GM12878 (cell line): ENCODE measurements at regions not wholly inside any gene's neighbourhood (a gene's known extent, or its start where the extent isn't known, plus 50 kb on each side); places are given as distances from the start of the nearest gene placed in this dataset.

Source experiments
- ATAC-seq: fragments of 200-7000 bp; cut with Tn5 transposase; 3 replicates; pipeline ENCODE4 v1.9.1; 2020; ENCODE audit warnings: mild to moderate bottlenecking, moderate library complexity
- BruUV-seq: library from RNA; stranded (reverse); fragments of 400-500 nt; replicated peaks from 2 replicates; lab custom pipeline; 2021; lab: Mats Ljungman, UMichigan
- CTCF ChIA-PET: fragments of 300-600 bp; sonication (Branson Sonifier 250); formaldehyde crosslinking; extraction: SDS; loops from one replicate; lab custom pipeline; 2021; ENCODE audit warnings: inconsistent platforms; lab: Yijun Ruan, JAX
- POLR2A ChIA-PET: fragments of 350-600 bp; formaldehyde crosslinking; extraction: SDS; loops from one replicate; lab custom pipeline; 2021; ENCODE audit warnings: inconsistent platforms; lab: Charles Lee
- RAD21 ChIA-PET: fragments of 300-600 bp; sonication (Branson Sonifier 250); formaldehyde crosslinking; loops from one replicate; lab custom pipeline; 2023; ENCODE audit warnings: antibody characterized with exemption; ENCODE audit not compliant: unreplicated experiment; lab: Charles Lee
- SMC1A ChIA-PET: fragments of 300-600 bp; sonication (Branson Sonifier 250); formaldehyde crosslinking; loops from one replicate; lab custom pipeline; 2023; ENCODE audit not compliant: unreplicated experiment, uncharacterized antibody; lab: Charles Lee
- DNase-seq: peaks from one replicate; pipeline ENCODE4 v3.0.0-alpha.2; 2011; ENCODE audit warnings: low read depth, low spot score
- FAIRE-seq: peaks from 3 replicates; lab custom pipeline; 2011; peaks lifted over from hg19 to GRCh38; lab: Jason Lieb, UNC
- H2AFZ ChIP-seq: 2 replicates; pipeline ENCODE4 v1.6.0; 2011; ENCODE audit warnings: low read depth, low read length, control low read depth; ENCODE audit not compliant: control insufficient read depth
- H3K27ac ChIP-seq: 2 replicates; pipeline ENCODE4 v1.5.1; 2011; ENCODE audit warnings: control low read depth; ENCODE audit not compliant: control insufficient read depth, insufficient read depth
- H3K27me3 ChIP-seq, 2 experiments: replicated peaks in 1 of 2; 2 replicates each; pipeline versions ENCODE4 v1.6.0 to v1.6.1; 2011; ENCODE audit warnings: low read length in 1 of 2; ENCODE audit not compliant: control insufficient read depth in 2 of 2, insufficient read depth in 2 of 2
- H3K36me3 ChIP-seq, 2 experiments: 2 replicates each; pipeline ENCODE4 v1.5.1; 2011; ENCODE audit warnings: low read length in 1 of 2; ENCODE audit not compliant: control insufficient read depth in 2 of 2, insufficient read depth in 2 of 2
- H3K4me1 ChIP-seq: 2 replicates; pipeline ENCODE4 v1.6.1; 2011; ENCODE audit warnings: mild to moderate bottlenecking, low read length, moderate library complexity, mixed read lengths; ENCODE audit not compliant: control insufficient read depth, insufficient read depth
- H3K4me2 ChIP-seq: 2 replicates; pipeline ENCODE4 v1.6.0; 2011; ENCODE audit warnings: control low read depth; ENCODE audit not compliant: control insufficient read depth, insufficient read depth
- H3K4me3 ChIP-seq: fragments of 200-600 bp; sonication (generic); 2 replicates; pipeline ENCODE4 v1.5.1; 2016
- H3K79me2 ChIP-seq: 2 replicates; pipeline ENCODE4 v1.6.0; 2011; ENCODE audit warnings: low read length; ENCODE audit not compliant: control insufficient read depth, insufficient read depth
- H3K9ac ChIP-seq: 2 replicates; pipeline ENCODE4 v1.8.0; 2011; ENCODE audit warnings: low read length, control low read depth, mixed read lengths; ENCODE audit not compliant: control insufficient read depth, insufficient read depth
- H3K9me3 ChIP-seq: replicated peaks from 3 replicates; pipeline ENCODE4 v1.5.1; 2011; ENCODE audit warnings: mild to moderate bottlenecking, low read length; ENCODE audit not compliant: control insufficient read depth, insufficient read depth
- H4K20me1 ChIP-seq: 2 replicates; pipeline ENCODE4 v1.6.0; 2011; ENCODE audit not compliant: control insufficient read depth, insufficient read depth
- CUX1 ChIP-seq: IDR thresholded peaks from 2 replicates; pipeline ENCODE4 v1.6.1; 2012; ENCODE audit warnings: improper control_type of control experiment, low read depth, low read length; ENCODE audit not compliant: insufficient replicate concordance
- KAT2A ChIP-seq: conservative IDR thresholded peaks from 2 replicates; pipeline ENCODE4 v1.6.1; 2011; ENCODE audit warnings: low read depth, low read length; ENCODE audit not compliant: control insufficient read depth
- MEF2B ChIP-seq: fragments of 450-650 bp; IDR thresholded peaks from 2 replicates; pipeline ENCODE4 v1.6.1; 2018; ENCODE audit warnings: mild to moderate bottlenecking, moderate library complexity; ENCODE audit not compliant: partially characterized antibody, poor library complexity, severe bottlenecking
- NFIC ChIP-seq: IDR thresholded peaks from 2 replicates; pipeline ENCODE4 v1.6.1; 2012; ENCODE audit warnings: low read depth, mild to moderate bottlenecking, inconsistent platforms, low read length, moderate library complexity
- PAX8 ChIP-seq: fragments of 450-650 bp; IDR thresholded peaks from 2 replicates; pipeline ENCODE4 v1.6.1; 2017; ENCODE audit warnings: mild to moderate bottlenecking, moderate library complexity
- POLR2AphosphoS5 ChIP-seq: IDR thresholded peaks from 2 replicates; pipeline ENCODE4 v1.6.1; 2011; ENCODE audit warnings: mild to moderate bottlenecking, low read length, inconsistent platforms
- PRDM15 ChIP-seq: fragments of 450-650 bp; formaldehyde crosslinking; IDR thresholded peaks from 2 replicates; pipeline ENCODE4 v1.4.0; 2020; ENCODE audit warnings: mild to moderate bottlenecking, moderate library complexity
- RAD21 ChIP-seq: IDR thresholded peaks from 2 replicates; pipeline ENCODE4 v1.6.1; 2011; ENCODE audit warnings: mild to moderate bottlenecking, low read depth, low read length, moderate library complexity; ENCODE audit not compliant: insufficient read depth
- RCOR1 ChIP-seq: conservative IDR thresholded peaks from 2 replicates; pipeline ENCODE4 v1.6.1; 2012; ENCODE audit warnings: low read depth, low read length, improper control_type of control experiment
- SMC3 ChIP-seq: IDR thresholded peaks from 2 replicates; pipeline ENCODE4 v1.6.1; 2011; ENCODE audit warnings: low read length, improper control_type of control experiment, borderline replicate concordance
- SPI1 ChIP-seq: IDR thresholded peaks from 2 replicates; pipeline ENCODE4 v1.6.1; 2011; ENCODE audit warnings: low read depth, mild to moderate bottlenecking, low read length, moderate library complexity, borderline replicate concordance; ENCODE audit not compliant: insufficient read depth
- SREBF1 ChIP-seq: IDR thresholded peaks from 2 replicates; pipeline ENCODE4 v1.6.1; 2012; ENCODE audit warnings: mild to moderate bottlenecking, low read length
- TBL1XR1 ChIP-seq: IDR thresholded peaks from 2 replicates; pipeline ENCODE4 v1.6.1; 2012; ENCODE audit warnings: low read depth, low read length, improper control_type of control experiment
- USF1 ChIP-seq: IDR thresholded peaks from 2 replicates; pipeline ENCODE4 v1.6.1; 2011; ENCODE audit warnings: borderline replicate concordance, low read depth, mild to moderate bottlenecking, moderate library complexity, mixed read lengths, low read length; ENCODE audit not compliant: insufficient read depth; ENCODE audit errors: extremely low read length
- WRNIP1 ChIP-seq: IDR thresholded peaks from 2 replicates; pipeline ENCODE4 v1.6.1; 2011; ENCODE audit warnings: low read depth, low read length, improper control_type of control experiment, borderline replicate concordance
- ZNF217 ChIP-seq: fragments of 450-650 bp; IDR thresholded peaks from 2 replicates; pipeline ENCODE4 v1.6.1; 2017; ENCODE audit warnings: antibody characterized with exemption, mild to moderate bottlenecking
- WGBS: methylation state at CpG from one replicate; pipeline ENCODE4 v1.1.6; 2016; ENCODE audit warnings: low lambda C conversion rate; ENCODE audit not compliant: insufficient replicate concordance, insufficient coverage; ENCODE audit errors: missing lambda C conversion rate; 5-methylcytosine and 5-hydroxymethylcytosine counted together
- in situ Hi-C: fragments of 300-500 bp; cut with MboI; formaldehyde crosslinking; loops from 9 replicates; pipeline ENCODE4 v1.14.3; 2018; ENCODE audit warnings: mixed read lengths
- intact Hi-C: fragments of 100-400 bp; cut with micrococcal nuclease; formaldehyde crosslinking; loops from one replicate; pipeline ENCODE4 v1.14.2; 2022; ENCODE audit not compliant: unreplicated experiment

GRCh38 chr12:85740186-85740585 lies 96.0 kb downstream of the RASSF9 start:
- 0% methylated on average over 1 of the region's 1 CpG for WGBS
- ATAC-seq (no peak), DNase-seq (no peak), FAIRE-seq (no peak)
- H4K20me1 ChIP-seq, result no peaks in the 10 kb centered on the region
- H3K4me3 ChIP-seq, result no peak overlapping the region
- ChIA-PET CTCF (no interaction called here), POLR2A (no interaction called here), RAD21 (no interaction called here), SMC1A (no interaction called here)
- H3K27me3 ChIP-seq, result no peaks in the 10 kb centered on the region
- H3K27ac ChIP-seq, result no peak overlapping the region
- no peak overlapping the region for H3K9ac ChIP-seq
- intact Hi-C loops (no loop called here), in situ Hi-C loops (no loop called here)
- H3K79me2 ChIP-seq, result no peaks in the 10 kb centered on the region
- BruUV-seq, result no TSS peak
- H3K4me2 ChIP-seq, result no peak overlapping the region
- no peak overlapping the region for H2AFZ ChIP-seq
- H3K36me3 ChIP-seq, result no peaks in the 10 kb centered on the region
- H3K4me1 ChIP-seq, result no peaks in the 10 kb centered on the region
- no peaks in the 10 kb centered on the region for H3K9me3 ChIP-seq
- TF ChIP-seq PRDM15 (CRISPR knock-in tag), result no peak
- TF ChIP-seq ZNF217, result no peak
- no peak for TF ChIP-seq POLR2AphosphoS5
- TF ChIP-seq SMC3, result no peak
- TF ChIP-seq MEF2B, result no peak
- no peak for TF ChIP-seq NFIC
- no peak for TF ChIP-seq KAT2A
- TF ChIP-seq RCOR1, result no peak
- no peak for TF ChIP-seq CUX1
- TF ChIP-seq USF1, result no peak
- no peak for TF ChIP-seq SPI1
- TF ChIP-seq PAX8, result no peak
- TF ChIP-seq SREBF1, result no peak
- TF ChIP-seq RAD21, result no peak
- TF ChIP-seq TBL1XR1, result no peak
- no peak for TF ChIP-seq WRNIP1
